Adrenal gland (tissue), 9 donors: ENCODE measurements at regions not wholly inside any gene's neighbourhood (a gene's known extent, or its start where the extent isn't known, plus 50 kb on each side); places are given as distances from the start of the nearest gene placed in this dataset.

Experiments used
- DNase-seq, 7 donors: peaks; one replicate each; pipeline ENCODE4 v3.0.0-alpha.2; 2019 to 2020
- H3K27ac ChIP-seq, 5 donors: fragments of 200-600 bp; sonication (generic) in 4 of 5; 1 replicate in 3 of 5; 2 replicates in 2 of 5; pipeline versions ENCODE4 v1.5.1 to v1.8.0; 2016 to 2020; ENCODE audit warnings: mild to moderate bottlenecking in 1 of 5
- H3K27me3 ChIP-seq: fragments of 200-600 bp; 2 replicates; pipeline ENCODE4 v1.8.0; 2021
- H3K36me3 ChIP-seq, 2 donors: fragments of 200-600 bp; replicated peaks in 1 of 2; 1 replicate in 1 of 2; 2 replicates in 1 of 2; pipeline versions ENCODE4 v1.5.1 to v1.8.0; 2018 to 2022
- H3K4me1 ChIP-seq, 2 donors: fragments of 200-600 bp; replicated peaks in 1 of 2; 1 replicate in 1 of 2; 2 replicates in 1 of 2; pipeline versions ENCODE4 v1.5.1 to v1.8.0; 2018 to 2021
- H3K4me3 ChIP-seq, 4 donors: fragments of 200-600 bp; sonication (generic) in 3 of 4; one replicate each; pipeline ENCODE4 v1.5.1; 2016 to 2018
- H3K9me3 ChIP-seq, 3 donors: fragments of 200-600 bp; sonication (generic) in 1 of 3; replicated peaks in 1 of 3; 1 replicate in 2 of 3; 2 replicates in 1 of 3; pipeline versions ENCODE4 v1.5.1 to v1.8.0; 2016 to 2021
- POLR2A ChIP-seq, 2 donors: fragments of 450-650 bp; IDR thresholded peaks; one replicate each; pipeline ENCODE4 v1.6.1; 2017; ENCODE audit warnings: antibody characterized with exemption in 2 of 2, mild to moderate bottlenecking in 2 of 2, moderate library complexity in 1 of 2
- WGBS, 4 donors: extraction: QIAGEN DNeasy Blood & Tissue Kit in 2 of 4; methylation state at CpG; one replicate each; pipeline versions ENCODE4 v1.1.5 to v1.1.7; 2013 to 2017; 5-methylcytosine and 5-hydroxymethylcytosine counted together
- intact Hi-C, 2 donors: fragments of 100-400 bp; cut with DNase I; formaldehyde crosslinking; loops; one replicate each; pipeline versions ENCODE4 v1.14.1 to v1.15.0; 2022 to 2023
- TF ChIP-seq, protein P1 (sequence below), 6 experiments: fragments of 450-650 bp in 4 of 6; fragments of 200-600 bp in 2 of 6; sonication (generic) in 1 of 6; IDR thresholded peaks; 1 replicate in 5 of 6; 2 replicates in 1 of 6; pipeline versions ENCODE4 v1.5.1 to v1.8.0; 2016 to 2021; ENCODE audit warnings: antibody characterized with exemption in 6 of 6, mild to moderate bottlenecking in 2 of 6, moderate library complexity in 1 of 6
- donor health status: healthy with polysubstance abuse.
- donor health status: Bipolar disorder and iron deficiency.
- donor health status: DM: yes; HTN: yes; CAD: no.
- donor health status: DM: no; HTN: no; CAD: no.
- donor health status: DM: no; HTN: no; CAD: no.

DNA sequence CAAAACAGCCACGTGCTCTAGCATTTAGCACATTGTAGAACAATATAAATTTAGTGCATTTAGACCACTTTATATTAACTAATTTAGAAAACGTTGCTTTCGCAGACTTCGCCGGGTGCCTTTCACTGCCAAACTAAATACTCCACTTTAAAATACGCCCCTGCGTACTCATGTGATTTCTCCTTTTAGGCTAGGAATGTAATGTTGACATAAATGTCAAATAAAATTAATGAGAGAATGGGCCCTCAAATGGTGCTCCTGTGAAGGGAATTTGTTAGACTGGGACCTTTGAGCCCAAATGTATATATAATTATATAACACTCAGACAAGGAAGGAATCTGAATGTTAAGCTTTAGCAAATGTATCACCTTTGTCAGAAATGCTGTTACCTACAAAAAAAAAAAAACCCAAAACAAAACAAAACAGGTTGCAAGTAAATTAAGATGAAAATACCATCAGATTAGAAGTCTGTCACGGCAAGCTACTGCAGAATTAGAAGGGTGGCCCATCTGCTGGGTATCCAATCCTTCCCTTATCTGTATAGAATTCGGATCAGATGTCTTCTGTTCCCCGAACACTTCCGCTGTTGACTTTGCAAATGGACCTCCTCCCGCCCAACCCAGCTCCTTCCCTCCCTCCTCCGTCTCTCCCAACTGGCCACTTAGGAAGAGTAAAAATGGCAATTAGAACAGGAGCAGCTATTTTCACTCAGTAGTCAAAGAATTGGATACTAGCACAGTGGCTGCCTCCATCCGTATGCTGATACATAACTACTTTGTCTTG is 159.3 kb upstream of the FOXN3 start:
- TF ChIP-seq, protein P1, sequence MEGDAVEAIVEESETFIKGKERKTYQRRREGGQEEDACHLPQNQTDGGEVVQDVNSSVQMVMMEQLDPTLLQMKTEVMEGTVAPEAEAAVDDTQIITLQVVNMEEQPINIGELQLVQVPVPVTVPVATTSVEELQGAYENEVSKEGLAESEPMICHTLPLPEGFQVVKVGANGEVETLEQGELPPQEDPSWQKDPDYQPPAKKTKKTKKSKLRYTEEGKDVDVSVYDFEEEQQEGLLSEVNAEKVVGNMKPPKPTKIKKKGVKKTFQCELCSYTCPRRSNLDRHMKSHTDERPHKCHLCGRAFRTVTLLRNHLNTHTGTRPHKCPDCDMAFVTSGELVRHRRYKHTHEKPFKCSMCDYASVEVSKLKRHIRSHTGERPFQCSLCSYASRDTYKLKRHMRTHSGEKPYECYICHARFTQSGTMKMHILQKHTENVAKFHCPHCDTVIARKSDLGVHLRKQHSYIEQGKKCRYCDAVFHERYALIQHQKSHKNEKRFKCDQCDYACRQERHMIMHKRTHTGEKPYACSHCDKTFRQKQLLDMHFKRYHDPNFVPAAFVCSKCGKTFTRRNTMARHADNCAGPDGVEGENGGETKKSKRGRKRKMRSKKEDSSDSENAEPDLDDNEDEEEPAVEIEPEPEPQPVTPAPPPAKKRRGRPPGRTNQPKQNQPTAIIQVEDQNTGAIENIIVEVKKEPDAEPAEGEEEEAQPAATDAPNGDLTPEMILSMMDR (IDR thresholded peaks at IDR 0.05) = no peak
- no peak for TF ChIP-seq POLR2A (IDR thresholded peaks at IDR 0.05)
- no peaks in the 10 kb centered on the region for H3K27me3 ChIP-seq
- intact Hi-C loops = no loop called here
- H3K9me3 ChIP-seq = no peaks in the 10 kb centered on the region
- WGBS, 4 donors = 80 to 89% (median 82%) methylated on average over 14 of the region's 14 CpGs
- no peak for DNase-seq
- H3K4me3 ChIP-seq = no peak overlapping the region
- H3K4me1 ChIP-seq = peaks cover 0 to 13% of the 10 kb centered on the region in 2 donors
- H3K27ac ChIP-seq = peak overlapping the region in 1 of 5 donors; percentile 30
- no peaks in the 10 kb centered on the region for H3K36me3 ChIP-seq

GRCh38 chr14:89575386-89576061 is 158.5 kb upstream of the FOXN3 start:
- 73 to 82% (median 77%) methylated on average over 12 to 17 of the region's 17 CpGs for WGBS, 4 donors
- no peaks in the 10 kb centered on the region for H3K27me3 ChIP-seq
- H3K4me3 ChIP-seq = no peak overlapping the region
- no peaks in the 10 kb centered on the region for H3K9me3 ChIP-seq
- intact Hi-C loops = no loop called here
- H3K27ac ChIP-seq = no peak overlapping the region
- peak in 1 of 7 donors; percentile 18 for DNase-seq
- H3K4me1 ChIP-seq = peaks cover 0 to 13% of the 10 kb centered on the region in 2 donors
- no peaks in the 10 kb centered on the region for H3K36me3 ChIP-seq
- no peak for TF ChIP-seq POLR2A (IDR thresholded peaks at IDR 0.05)
- TF ChIP-seq, protein P1 (IDR thresholded peaks at IDR 0.05) = no peak

DNA sequence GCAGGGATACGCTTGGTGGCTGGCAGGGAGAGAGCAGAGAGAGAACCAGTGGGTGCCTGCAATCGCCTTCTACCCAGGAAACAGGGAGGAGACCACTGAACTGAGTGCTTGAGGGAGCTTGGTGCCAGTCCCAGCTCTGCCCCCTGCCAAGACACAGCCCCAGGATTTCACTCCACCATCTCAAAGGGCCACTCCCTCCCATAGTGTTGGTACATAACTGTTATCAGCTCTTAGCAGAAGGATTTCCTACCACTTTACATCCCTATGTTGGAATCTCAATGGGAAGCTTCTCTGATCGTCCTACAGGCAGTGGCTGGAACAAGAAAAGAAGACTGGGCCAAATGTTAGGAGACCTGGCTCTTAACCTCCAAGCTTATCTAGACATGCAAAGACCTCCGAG is 157.4 kb upstream of the FOXN3 start:
- Histone ChIP-seq H3K36me3 (no peaks in the 10 kb centered on the region), H3K27me3 (no peaks in the 10 kb centered on the region), H3K27ac (no peak overlapping the region), H3K9me3 (no peaks in the 10 kb centered on the region), H3K4me1 (peaks cover 0 to 13% of the 10 kb centered on the region in 2 donors), H3K4me3 (no peak overlapping the region)
- no peak for DNase-seq
- intact Hi-C loops = no loop called here
- TF ChIP-seq, protein P1 (IDR thresholded peaks at IDR 0.05) = no peak
- no peak for TF ChIP-seq POLR2A (IDR thresholded peaks at IDR 0.05)
- 86 to 95% (median 88%) methylated on average over 4 of the region's 4 CpGs for WGBS, 4 donors

- Histone ChIP-seq H3K4me3 (no peak overlapping the region), H3K9me3 (no peaks in the 10 kb centered on the region), H3K27ac (no peak overlapping the region), H3K27me3 (no peaks in the 10 kb centered on the region), H3K4me1 (peaks cover 0 to 13% of the 10 kb centered on the region in 2 donors), H3K36me3 (no peaks in the 10 kb centered on the region)
- WGBS, 4 donors = 86 to 93% (median 88%) methylated on average over 3 of the region's 3 CpGs
- intact Hi-C loops = no loop called here
- no peak for DNase-seq
- TF ChIP-seq, protein P1 (IDR thresholded peaks at IDR 0.05) = no peak
These were observed 156.3 kb upstream of the FOXN3 start for GRCh38 chr14:89573399-89573657.
